ENCODE measurements at regions not wholly inside any gene's neighbourhood (a gene's known extent, or its start where the extent isn't known, plus 50 kb on each side); places are given as distances from the start of the nearest gene placed in this dataset.

GRCh38 chr2:128684523-128684922 is 365.9 kb upstream of the HS6ST1 start:
- H3K27me3 ChIP-seq (replicated peaks; ENCODE audit: insufficient read depth, low read length) = no peaks in the 10 kb centered on the region
- no peaks in the 10 kb centered on the region for H3K4me1 ChIP-seq (ENCODE audit: low read length)
- H2AFZ ChIP-seq (ENCODE audit: low read length) = no peak overlapping the region
- no peaks in the 10 kb centered on the region for H4K20me1 ChIP-seq (ENCODE audit: insufficient read depth, low read length)
- H3K36me3 ChIP-seq (replicated peaks; ENCODE audit: insufficient read depth, low read length) = no peaks in the 10 kb centered on the region
- H3K79me2 ChIP-seq (ENCODE audit: low read length) = no peaks in the 10 kb centered on the region
- no peak for DNase-seq
- H3K9me2 ChIP-seq (replicated peaks; ENCODE audit: insufficient read depth, low read length) = no peaks in the 10 kb centered on the region
- H3K4me3 ChIP-seq (ENCODE audit: low read length) = no peak overlapping the region
- H3K4me2 ChIP-seq (ENCODE audit: low read depth, low read length) = no peak overlapping the region
- no peaks in the 10 kb centered on the region for H3K9me3 ChIP-seq (replicated peaks; ENCODE audit: insufficient read depth, low read length)
- no peak overlapping the region for H3K27ac ChIP-seq (ENCODE audit: low read length)
- no peak overlapping the region for H3K9ac ChIP-seq (ENCODE audit: low read length)
- no peaks in the 10 kb centered on the region for H3F3A ChIP-seq (ENCODE audit: insufficient read depth, low read length)
- TF ChIP-seq, protein P1, sequence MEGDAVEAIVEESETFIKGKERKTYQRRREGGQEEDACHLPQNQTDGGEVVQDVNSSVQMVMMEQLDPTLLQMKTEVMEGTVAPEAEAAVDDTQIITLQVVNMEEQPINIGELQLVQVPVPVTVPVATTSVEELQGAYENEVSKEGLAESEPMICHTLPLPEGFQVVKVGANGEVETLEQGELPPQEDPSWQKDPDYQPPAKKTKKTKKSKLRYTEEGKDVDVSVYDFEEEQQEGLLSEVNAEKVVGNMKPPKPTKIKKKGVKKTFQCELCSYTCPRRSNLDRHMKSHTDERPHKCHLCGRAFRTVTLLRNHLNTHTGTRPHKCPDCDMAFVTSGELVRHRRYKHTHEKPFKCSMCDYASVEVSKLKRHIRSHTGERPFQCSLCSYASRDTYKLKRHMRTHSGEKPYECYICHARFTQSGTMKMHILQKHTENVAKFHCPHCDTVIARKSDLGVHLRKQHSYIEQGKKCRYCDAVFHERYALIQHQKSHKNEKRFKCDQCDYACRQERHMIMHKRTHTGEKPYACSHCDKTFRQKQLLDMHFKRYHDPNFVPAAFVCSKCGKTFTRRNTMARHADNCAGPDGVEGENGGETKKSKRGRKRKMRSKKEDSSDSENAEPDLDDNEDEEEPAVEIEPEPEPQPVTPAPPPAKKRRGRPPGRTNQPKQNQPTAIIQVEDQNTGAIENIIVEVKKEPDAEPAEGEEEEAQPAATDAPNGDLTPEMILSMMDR (IDR thresholded peaks at IDR 0.05; ENCODE audit: low read length) = no peak
- no peak for TF ChIP-seq EZH2phosphoT487 (IDR thresholded peaks at IDR 0.05; ENCODE audit: low read length)
- TF ChIP-seq EZH2 (optimal IDR thresholded peaks at IDR 0.05; ENCODE audit: low read depth, low read length) = no peak

DNA sequence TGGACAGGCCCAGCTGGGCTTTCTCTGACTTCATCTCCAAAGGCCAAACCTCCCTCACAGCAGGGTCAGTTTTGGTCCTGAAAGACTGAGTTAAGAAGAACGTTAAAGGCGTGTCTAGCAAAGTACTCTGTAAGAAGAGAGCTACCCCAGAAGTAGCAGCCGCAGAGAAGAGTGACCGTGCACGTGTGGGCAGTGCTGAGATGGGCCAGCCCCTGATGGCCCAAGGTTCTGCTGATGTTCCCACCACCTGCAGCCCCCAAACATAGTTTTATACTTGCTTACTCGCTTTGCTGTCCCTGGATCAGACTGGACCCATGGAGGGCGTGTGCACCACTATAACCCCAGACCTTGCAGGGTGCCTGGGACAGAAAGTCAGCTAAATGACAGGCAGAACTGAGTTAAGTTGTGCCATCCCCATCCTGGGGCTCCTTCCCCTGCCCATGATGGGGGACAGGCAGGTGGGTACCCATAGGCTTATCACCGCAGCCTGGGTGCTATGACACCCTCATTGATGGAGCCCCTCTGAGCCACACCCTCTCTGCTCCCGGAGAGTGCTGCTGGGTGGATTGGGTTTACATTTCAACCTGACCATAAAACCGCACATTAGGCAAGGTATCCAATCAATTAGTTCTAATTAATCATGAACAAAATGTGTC is 367.3 kb upstream of the HS6ST1 start:
- Histone ChIP-seq H3K27ac (ENCODE audit: low read length) (no peak overlapping the region), H3K27me3 (replicated peaks; ENCODE audit: insufficient read depth, low read length) (no peaks in the 10 kb centered on the region), H3K9me3 (replicated peaks; ENCODE audit: insufficient read depth, low read length) (no peaks in the 10 kb centered on the region), H2AFZ (ENCODE audit: low read length) (no peak overlapping the region), H3K4me1 (ENCODE audit: low read length) (no peaks in the 10 kb centered on the region), H3F3A (ENCODE audit: insufficient read depth, low read length) (no peaks in the 10 kb centered on the region), H3K9ac (ENCODE audit: low read length) (no peak overlapping the region), H4K20me1 (ENCODE audit: insufficient read depth, low read length) (no peaks in the 10 kb centered on the region), H3K4me2 (ENCODE audit: low read depth, low read length) (no peak overlapping the region), H3K79me2 (ENCODE audit: low read length) (no peaks in the 10 kb centered on the region), H3K36me3 (replicated peaks; ENCODE audit: insufficient read depth, low read length) (no peaks in the 10 kb centered on the region), H3K9me2 (replicated peaks; ENCODE audit: insufficient read depth, low read length) (no peaks in the 10 kb centered on the region), H3K4me3 (ENCODE audit: low read length) (no peak overlapping the region)
- TF ChIP-seq, protein P1 (IDR thresholded peaks at IDR 0.05; ENCODE audit: low read length) = no peak
- TF ChIP-seq EZH2phosphoT487 (IDR thresholded peaks at IDR 0.05; ENCODE audit: low read length) (no peak), EZH2 (optimal IDR thresholded peaks at IDR 0.05; ENCODE audit: low read depth, low read length) (no peak)
- DNase-seq = no peak

GRCh38 chr2:128686497-128686859 is 367.8 kb upstream of the HS6ST1 start:
- Histone ChIP-seq H3K9ac (ENCODE audit: low read length) (no peak overlapping the region), H3K4me1 (ENCODE audit: low read length) (no peaks in the 10 kb centered on the region), H3K36me3 (replicated peaks; ENCODE audit: insufficient read depth, low read length) (no peaks in the 10 kb centered on the region), H3K4me3 (ENCODE audit: low read length) (no peak overlapping the region), H3K9me3 (replicated peaks; ENCODE audit: insufficient read depth, low read length) (no peaks in the 10 kb centered on the region), H3K27ac (ENCODE audit: low read length) (no peak overlapping the region), H3F3A (ENCODE audit: insufficient read depth, low read length) (no peaks in the 10 kb centered on the region), H2AFZ (ENCODE audit: low read length) (no peak overlapping the region), H4K20me1 (ENCODE audit: insufficient read depth, low read length) (no peaks in the 10 kb centered on the region), H3K79me2 (ENCODE audit: low read length) (no peaks in the 10 kb centered on the region), H3K4me2 (ENCODE audit: low read depth, low read length) (no peak overlapping the region), H3K9me2 (replicated peaks; ENCODE audit: insufficient read depth, low read length) (no peaks in the 10 kb centered on the region), H3K27me3 (replicated peaks; ENCODE audit: insufficient read depth, low read length) (no peaks in the 10 kb centered on the region)
- DNase-seq = no peak
- TF ChIP-seq, protein P1 (IDR thresholded peaks at IDR 0.05; ENCODE audit: low read length) = no peak
- TF ChIP-seq EZH2phosphoT487 (IDR thresholded peaks at IDR 0.05; ENCODE audit: low read length) (no peak), EZH2 (optimal IDR thresholded peaks at IDR 0.05; ENCODE audit: low read depth, low read length) (no peak)
